SK-N-MC (cell line): ENCODE measurements at regions not wholly inside any gene's neighbourhood (a gene's known extent, or its start where the extent isn't known, plus 50 kb on each side); places are given as distances from the start of the nearest gene placed in this dataset.

Experiments
- DNase-seq: peaks from one replicate; pipeline ENCODE4 v3.0.0-alpha.2; 2011; ENCODE audit warnings: low read depth, low spot score
- H3K27ac ChIP-seq: fragments of 200-600 bp; sonication (generic); 2 replicates; pipeline ENCODE4 v1.5.1; 2016; ENCODE audit warnings: mixed run types
- H3K36me3 ChIP-seq: fragments of 200-600 bp; sonication (generic); 2 replicates; pipeline ENCODE4 v1.6.1; 2017; ENCODE audit warnings: antibody characterized with exemption, low read length, mixed read lengths; ENCODE audit not compliant: insufficient read depth
- H3K4me3 ChIP-seq: fragments of 200-600 bp; sonication (generic); 2 replicates; pipeline ENCODE4 v1.5.1; 2016
- H3K9ac ChIP-seq: fragments of 200-600 bp; sonication (generic); 2 replicates; pipeline ENCODE4 v1.8.0; 2017; ENCODE audit warnings: mixed run types, mixed read lengths; ENCODE audit not compliant: insufficient read length
- H3K9me3 ChIP-seq: fragments of 200-600 bp; sonication (generic); 2 replicates; pipeline ENCODE4 v1.6.1; 2017; ENCODE audit warnings: low read depth, mild to moderate bottlenecking, antibody characterized with exemption, low read length, moderate library complexity, mixed read lengths
- EZH2 ChIP-seq: fragments of 200-600 bp; sonication (generic); IDR thresholded peaks from one replicate; pipeline ENCODE4 v1.6.1; 2017; ENCODE audit warnings: antibody characterized with exemption
- FOXP2 ChIP-seq: optimal IDR thresholded peaks from 2 replicates; pipeline ENCODE3; 2011; ENCODE audit warnings: mild to moderate bottlenecking, moderate library complexity; ENCODE audit not compliant: insufficient read depth; ENCODE audit errors: extremely low read length, control extremely low read depth
- POLR2AphosphoS5 ChIP-seq: IDR thresholded peaks from 2 replicates; pipeline ENCODE4 v1.6.1; 2012; ENCODE audit warnings: mild to moderate bottlenecking, low read depth, low read length, borderline replicate concordance

DNA sequence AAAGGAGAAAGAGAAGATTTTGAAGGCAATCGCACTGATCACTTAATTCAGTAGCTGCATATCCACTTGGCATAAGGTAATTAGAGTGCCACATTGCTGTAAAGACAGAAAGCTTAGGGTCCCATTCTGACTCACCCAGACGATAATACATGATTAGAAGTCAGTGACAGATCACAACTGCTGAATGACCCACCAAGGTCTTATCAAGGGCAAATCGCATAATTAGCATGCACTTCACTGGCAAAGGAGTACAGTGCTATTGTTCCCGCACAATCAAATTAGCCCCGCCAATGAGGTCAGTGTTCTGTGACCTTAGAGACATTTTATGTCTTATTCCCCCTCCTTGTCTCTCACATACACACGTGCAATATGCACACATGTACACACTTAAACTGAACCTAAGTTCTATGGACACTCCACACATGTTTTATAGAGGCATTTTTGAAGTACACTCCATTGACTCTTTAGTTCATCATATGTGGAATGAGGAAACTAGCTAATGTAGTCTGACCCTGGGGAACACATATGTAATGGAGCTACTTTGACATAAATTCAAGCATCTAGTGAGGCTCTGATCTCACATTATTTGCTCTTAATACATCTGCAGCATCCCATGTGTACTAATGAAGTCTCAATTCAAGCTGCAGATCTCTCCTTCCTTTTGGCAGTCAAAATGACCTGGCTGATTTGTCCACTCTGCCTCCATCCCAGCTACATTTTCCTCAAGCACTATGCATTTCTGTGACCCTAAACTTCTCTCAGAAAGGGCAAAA lies 673.8 kb upstream of the FANCL start:
- no peaks in the 10 kb centered on the region for H3K36me3 ChIP-seq
- H3K27ac ChIP-seq, result no peak overlapping the region
- DNase-seq, result no peak
- TF ChIP-seq EZH2, result no peak
- TF ChIP-seq FOXP2, result no peak
- TF ChIP-seq POLR2AphosphoS5, result no peak
- no peak overlapping the region for H3K4me3 ChIP-seq
- no peak overlapping the region for H3K9ac ChIP-seq
- H3K9me3 ChIP-seq, result no peaks in the 10 kb centered on the region

- no peaks in the 10 kb centered on the region for H3K9me3 ChIP-seq
- TF ChIP-seq POLR2AphosphoS5, result no peak
- no peak for TF ChIP-seq FOXP2
- TF ChIP-seq EZH2, result no peak
- H3K36me3 ChIP-seq, result no peaks in the 10 kb centered on the region
- H3K27ac ChIP-seq, result peak overlapping the region; percentile 48; the same call in 1 of the 2 replicates
- no peak for DNase-seq
- H3K4me3 ChIP-seq, result peak overlapping the region; percentile 63
- no peak overlapping the region for H3K9ac ChIP-seq
These were observed 672.1 kb upstream of the FANCL start for GRCh38 chr2:58913082-58913726.

- Histone ChIP-seq H3K36me3 (no peaks in the 10 kb centered on the region), H3K27ac (no peak overlapping the region), H3K4me3 (no peak overlapping the region), H3K9ac (no peak overlapping the region), H3K9me3 (no peaks in the 10 kb centered on the region)
- no peak for TF ChIP-seq EZH2
- TF ChIP-seq POLR2AphosphoS5, result no peak
- TF ChIP-seq FOXP2, result no peak
- DNase-seq, result no peak
These were observed 670.8 kb upstream of the FANCL start for GRCh38 chr2:58911877-58912276.

DNA sequence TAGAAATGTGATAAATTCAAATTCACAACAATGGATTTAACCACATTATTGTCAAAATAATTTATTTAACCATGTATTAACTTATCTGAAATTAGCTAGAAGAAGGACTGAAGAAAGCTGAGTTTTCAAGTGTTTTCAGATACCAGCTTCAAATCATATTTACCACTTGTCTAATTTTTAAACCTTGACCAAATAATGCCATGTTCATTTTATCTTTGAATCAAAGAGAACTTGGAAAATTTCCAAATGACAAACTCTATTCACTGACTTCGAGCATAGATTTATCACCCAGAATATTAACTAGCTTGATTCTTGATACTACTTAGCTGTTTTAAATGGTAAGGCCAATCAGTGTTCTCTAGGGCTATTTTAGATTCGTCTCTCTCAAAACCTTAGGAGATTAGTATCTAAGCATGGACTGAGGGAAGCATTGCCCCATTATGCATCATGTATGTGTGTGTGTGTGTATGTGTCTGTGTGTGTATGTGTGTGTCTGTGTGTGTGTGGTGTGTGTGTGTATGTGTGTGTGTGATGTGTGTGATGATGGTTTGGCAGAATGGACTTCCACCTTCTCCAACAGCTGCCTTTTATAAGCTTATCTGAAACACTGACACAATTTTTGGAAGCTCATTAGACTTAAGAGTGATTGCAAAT lies 667.5 kb upstream of the FANCL start:
- Histone ChIP-seq H3K9me3 (no peaks in the 10 kb centered on the region), H3K9ac (no peak overlapping the region), H3K36me3 (no peaks in the 10 kb centered on the region), H3K27ac (no peak overlapping the region), H3K4me3 (no peak overlapping the region)
- DNase-seq, result no peak
- TF ChIP-seq POLR2AphosphoS5, result no peak
- no peak for TF ChIP-seq EZH2
- TF ChIP-seq FOXP2, result no peak

DNA sequence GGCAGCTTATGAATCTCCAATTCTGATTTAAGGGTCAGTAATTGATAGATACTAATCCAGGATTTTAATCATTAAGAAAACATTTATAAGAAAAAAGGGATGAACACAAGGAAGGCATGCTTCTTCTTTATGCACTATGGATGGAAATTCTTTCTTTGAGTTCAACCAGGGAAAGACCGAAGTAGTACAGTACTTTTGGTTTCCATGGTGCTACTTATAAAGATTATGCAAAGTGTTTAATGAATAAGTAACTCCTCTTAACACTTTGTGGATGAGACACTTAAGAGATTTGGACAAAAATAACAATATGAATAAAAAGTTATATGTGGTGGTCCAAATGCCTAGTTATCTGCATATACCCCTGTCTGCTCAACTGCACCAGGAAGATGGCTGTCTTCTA lies 666.5 kb upstream of the FANCL start:
- TF ChIP-seq POLR2AphosphoS5 (no peak), EZH2 (no peak), FOXP2 (no peak)
- DNase-seq, result no peak
- no peak overlapping the region for H3K27ac ChIP-seq
- H3K9me3 ChIP-seq, result no peaks in the 10 kb centered on the region
- no peaks in the 10 kb centered on the region for H3K36me3 ChIP-seq
- H3K4me3 ChIP-seq, result no peak overlapping the region
- no peak overlapping the region for H3K9ac ChIP-seq

DNA sequence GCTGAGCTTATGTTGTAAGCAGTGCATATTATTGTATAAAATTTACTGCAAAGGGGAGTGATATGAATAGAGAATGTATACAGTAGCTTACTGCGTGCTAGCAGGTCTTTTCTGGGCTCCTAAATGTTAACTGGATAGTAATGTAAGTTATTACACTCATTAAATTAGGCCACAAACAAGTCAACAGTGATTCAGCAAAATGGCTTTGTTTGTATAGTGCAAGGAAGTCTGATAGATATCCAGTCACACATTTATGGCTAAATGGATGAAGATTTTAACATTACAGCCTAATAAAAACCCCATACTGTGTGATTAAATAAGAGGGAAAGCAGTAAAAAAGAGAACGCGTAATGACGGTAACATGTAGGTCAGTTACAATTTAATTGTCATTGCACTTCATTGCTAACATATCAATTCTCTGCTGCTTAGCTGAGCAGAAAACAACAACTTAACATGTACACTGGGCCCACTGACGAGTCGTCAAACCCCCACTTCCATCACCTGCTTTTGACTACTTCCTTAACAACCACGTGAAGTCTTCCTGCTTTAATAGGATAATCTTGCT lies 665.0 kb upstream of the FANCL start:
- no peak overlapping the region for H3K27ac ChIP-seq
- no peak for DNase-seq

GRCh38 chr2:58904095-58904494 lies 663.0 kb upstream of the FANCL start:
- no peak for TF ChIP-seq POLR2AphosphoS5
- TF ChIP-seq FOXP2, result no peak
- no peak for TF ChIP-seq EZH2
- no peaks in the 10 kb centered on the region for H3K9me3 ChIP-seq
- no peak overlapping the region for H3K27ac ChIP-seq
- no peak for DNase-seq
- H3K9ac ChIP-seq, result no peak overlapping the region
- no peaks in the 10 kb centered on the region for H3K36me3 ChIP-seq
- no peak overlapping the region for H3K4me3 ChIP-seq

More for the DNA sequence above, 665.0 kb upstream of the FANCL start:
- H3K36me3 ChIP-seq, result no peaks in the 10 kb centered on the region
- TF ChIP-seq FOXP2 (no peak), POLR2AphosphoS5 (no peak), EZH2 (no peak)
- H3K9me3 ChIP-seq, result no peaks in the 10 kb centered on the region
- no peak overlapping the region for H3K9ac ChIP-seq
- no peak overlapping the region for H3K4me3 ChIP-seq

- H3K9ac ChIP-seq, result no peak overlapping the region
- no peak overlapping the region for H3K4me3 ChIP-seq
- H3K27ac ChIP-seq, result no peak overlapping the region
- no peaks in the 10 kb centered on the region for H3K9me3 ChIP-seq
- no peak for DNase-seq
- no peaks in the 10 kb centered on the region for H3K36me3 ChIP-seq
- TF ChIP-seq FOXP2, result no peak
- no peak for TF ChIP-seq EZH2
- no peak for TF ChIP-seq POLR2AphosphoS5
These were observed 662.3 kb upstream of the FANCL start for GRCh38 chr2:58903427-58903826.
